Activated CD8-positive, alpha-beta T cell treated with anti-CD3 and anti-CD28 coated beads, Interleukin-2, amount 10 ng/mL, durations not matched to agents 7 days and 5 days (primary cell): ENCODE measurements at regions not wholly inside any gene's neighbourhood (a gene's known extent, or its start where the extent isn't known, plus 50 kb on each side); places are given as distances from the start of the nearest gene placed in this dataset.

Experiments used
- ATAC-seq: fragments of 150-1000 bp; cut with Tn5 transposase; one replicate; pipeline ENCODE4 v1.10.0; 2021; ENCODE audit warnings: moderate library complexity
- CTCF ChIA-PET: fragments of 350-600 bp; sonication (Branson Sonifier 250); formaldehyde crosslinking; loops from one replicate; lab custom pipeline; 2021; ENCODE audit warnings: antibody characterized with exemption; lab: Charles Lee
- POLR2A ChIA-PET: fragments of 350-600 bp; sonication (Branson Sonifier 250); formaldehyde crosslinking; loops from one replicate; lab custom pipeline; 2021; ENCODE audit warnings: antibody characterized with exemption; lab: Charles Lee
- DNase-seq: peaks from one replicate; pipeline ENCODE4 v3.0.0-alpha.2; 2020
- H3K27ac Mint-ChIP-seq: one replicate; pipeline ENCODE4 v1.8.0; 2021; ENCODE audit warnings: mild to moderate bottlenecking, mixed read lengths
- H3K27me3 Mint-ChIP-seq: one replicate; pipeline ENCODE4 v1.8.0; 2021; ENCODE audit warnings: low read depth, mixed read lengths
- H3K36me3 Mint-ChIP-seq: one replicate; pipeline ENCODE4 v1.8.0; 2021; ENCODE audit warnings: low read depth, mixed read lengths
- H3K4me1 Mint-ChIP-seq: one replicate; pipeline ENCODE4 v1.8.0; 2021; ENCODE audit warnings: low read depth, mixed read lengths
- H3K4me3 Mint-ChIP-seq: one replicate; pipeline ENCODE4 v1.8.0; 2021; ENCODE audit warnings: mild to moderate bottlenecking, mixed read lengths
- H3K9me3 Mint-ChIP-seq: one replicate; pipeline ENCODE4 v1.8.0; 2022; ENCODE audit warnings: mixed read lengths; ENCODE audit not compliant: insufficient read depth

DNA sequence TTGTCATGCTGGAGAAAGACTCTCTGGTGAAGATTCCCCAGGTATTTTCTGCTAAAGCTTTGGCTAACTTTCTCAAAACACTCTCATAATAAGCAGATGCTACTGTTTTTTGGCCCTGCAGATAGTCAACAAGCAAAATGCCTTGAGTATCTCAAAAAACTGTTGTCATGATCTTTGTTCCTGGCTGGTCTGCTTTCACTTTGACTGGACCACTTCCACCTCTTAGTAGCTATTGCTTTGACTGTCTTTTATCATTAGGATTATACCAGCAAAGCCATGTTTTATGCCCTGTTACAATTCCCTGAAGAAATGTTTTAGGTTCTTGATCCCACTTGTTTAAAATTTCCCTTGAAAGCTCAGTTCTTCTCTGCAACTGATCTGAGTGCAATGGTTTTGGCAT, 231.5 kb downstream of the SLC7A11 start:
- no peak overlapping the region for H3K27ac Mint-ChIP-seq
- no peaks in the 10 kb centered on the region for H3K36me3 Mint-ChIP-seq
- DNase-seq: no peak
- no peaks in the 10 kb centered on the region for H3K9me3 Mint-ChIP-seq
- H3K4me1 Mint-ChIP-seq: no peaks in the 10 kb centered on the region
- no peaks in the 10 kb centered on the region for H3K27me3 Mint-ChIP-seq
- ChIA-PET CTCF (no interaction called here), POLR2A (no interaction called here)
- no peak for ATAC-seq
- H3K4me3 Mint-ChIP-seq: no peak overlapping the region

DNA sequence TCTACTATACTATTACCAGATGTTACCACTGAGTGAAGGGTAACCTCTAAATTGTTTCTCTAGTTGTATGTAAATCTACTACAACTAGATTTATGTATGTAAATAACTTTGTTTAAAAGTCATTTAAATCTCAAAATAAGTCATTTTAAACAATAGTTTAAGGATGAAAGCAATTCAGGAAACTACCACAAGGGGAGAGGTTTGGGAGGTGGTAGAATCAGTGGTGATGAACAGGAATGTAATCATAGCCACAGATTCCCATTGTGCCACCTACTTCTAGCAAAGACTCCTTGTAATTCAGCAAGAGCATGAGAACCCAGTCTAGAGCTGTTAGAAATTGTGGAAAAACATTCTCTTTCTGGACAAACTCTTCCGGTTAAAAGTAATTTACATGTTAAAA, 234.6 kb downstream of the SLC7A11 start:
- H3K27ac Mint-ChIP-seq: no peak overlapping the region
- no peak for DNase-seq
- no peaks in the 10 kb centered on the region for H3K4me1 Mint-ChIP-seq
- H3K27me3 Mint-ChIP-seq: no peaks in the 10 kb centered on the region
- no peak overlapping the region for H3K4me3 Mint-ChIP-seq
- no peaks in the 10 kb centered on the region for H3K36me3 Mint-ChIP-seq
- no peak for ATAC-seq
- no peaks in the 10 kb centered on the region for H3K9me3 Mint-ChIP-seq
- CTCF ChIA-PET: no interaction called here
- POLR2A ChIA-PET: no interaction called here

DNA sequence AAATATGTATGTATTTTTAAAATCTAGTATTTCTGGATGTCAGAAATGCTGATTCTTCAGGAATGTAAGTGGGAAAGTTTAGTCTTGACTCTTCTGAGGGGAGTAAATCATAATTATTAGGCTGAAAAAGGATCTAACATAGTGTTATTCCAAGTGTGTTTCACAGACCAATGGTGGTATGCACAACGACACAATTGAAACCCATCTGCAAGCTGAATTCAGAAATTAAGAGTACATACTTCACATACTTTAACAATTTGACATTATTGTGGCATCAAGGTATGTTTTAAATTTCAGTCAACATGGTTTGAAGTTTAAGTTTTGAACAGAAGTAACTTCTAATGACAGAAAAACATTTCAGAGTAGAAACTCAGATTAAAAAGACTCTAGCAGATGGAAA, 236.7 kb downstream of the SLC7A11 start:
- Mint-ChIP-seq H3K4me1 (no peaks in the 10 kb centered on the region), H3K4me3 (no peak overlapping the region), H3K27ac (no peak overlapping the region), H3K9me3 (no peaks in the 10 kb centered on the region), H3K27me3 (no peaks in the 10 kb centered on the region), H3K36me3 (no peaks in the 10 kb centered on the region)
- POLR2A ChIA-PET: no interaction called here
- no peak for ATAC-seq
- DNase-seq: no peak
- CTCF ChIA-PET: no interaction called here

DNA sequence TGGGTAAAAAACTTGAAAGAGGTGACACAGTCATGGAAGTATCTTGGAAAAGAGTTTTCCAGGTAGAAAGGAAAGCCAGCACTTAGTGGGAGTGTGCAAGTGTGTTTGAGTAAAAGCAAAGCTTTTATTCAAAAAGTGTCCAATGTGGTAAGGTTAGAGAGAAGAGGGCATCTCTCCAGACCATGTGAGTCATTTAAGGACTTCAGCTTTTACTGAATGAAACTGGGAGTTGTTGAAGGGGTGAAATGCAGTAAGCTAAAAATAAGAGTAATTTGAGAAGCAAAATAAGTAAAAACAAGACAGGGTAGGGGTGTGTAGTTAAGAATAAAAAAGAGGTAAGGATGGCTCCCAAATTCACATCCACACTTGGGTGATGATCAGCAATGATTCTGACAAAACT, 238.9 kb downstream of the SLC7A11 start:
- Mint-ChIP-seq H3K27ac (no peak overlapping the region), H3K9me3 (no peaks in the 10 kb centered on the region), H3K36me3 (no peaks in the 10 kb centered on the region), H3K4me3 (no peak overlapping the region), H3K4me1 (no peaks in the 10 kb centered on the region), H3K27me3 (no peaks in the 10 kb centered on the region)
- DNase-seq (no peak), ATAC-seq (no peak)
- CTCF ChIA-PET: no interaction called here
- POLR2A ChIA-PET: no interaction called here

DNA sequence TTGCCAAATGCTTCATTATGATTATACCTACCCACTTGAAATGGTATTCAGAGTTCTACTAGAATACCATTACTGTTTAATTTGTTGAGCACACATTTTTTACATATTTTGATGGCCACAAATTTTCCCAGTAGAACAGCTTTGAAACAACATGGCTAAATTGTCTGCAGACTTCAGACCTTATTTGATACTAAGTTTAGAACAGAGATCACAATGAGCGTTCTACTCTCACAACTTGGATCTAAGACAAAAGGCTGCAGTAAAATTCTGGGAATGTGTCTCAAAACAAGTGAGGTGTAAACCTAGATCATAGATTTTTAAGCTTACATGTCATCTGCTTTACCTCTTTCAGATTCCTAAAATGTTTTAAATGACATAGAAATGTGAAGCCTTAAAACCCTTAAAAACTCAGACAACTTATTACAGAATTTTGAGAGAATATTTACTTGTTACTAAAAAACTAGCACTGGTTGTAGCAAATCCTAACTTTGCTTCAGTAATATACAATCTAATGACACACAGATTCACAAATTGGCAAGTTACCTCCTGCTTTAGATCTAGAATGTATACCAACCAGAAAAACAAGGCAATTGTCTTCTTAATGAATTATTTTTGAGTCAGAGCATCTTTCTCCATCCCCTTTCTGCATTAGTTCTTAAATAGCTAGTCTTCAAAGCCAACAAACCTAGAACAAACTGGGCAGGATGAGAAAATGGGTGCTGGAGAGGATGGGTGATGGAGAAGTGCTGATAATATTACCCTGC, 243.3 kb downstream of the SLC7A11 start:
- ATAC-seq (no peak), DNase-seq (no peak)
- Mint-ChIP-seq H3K4me3 (no peak overlapping the region), H3K4me1 (no peaks in the 10 kb centered on the region), H3K27me3 (no peaks in the 10 kb centered on the region), H3K27ac (no peak overlapping the region), H3K9me3 (no peaks in the 10 kb centered on the region), H3K36me3 (no peaks in the 10 kb centered on the region)
- ChIA-PET POLR2A (no interaction called here), CTCF (no interaction called here)

DNA sequence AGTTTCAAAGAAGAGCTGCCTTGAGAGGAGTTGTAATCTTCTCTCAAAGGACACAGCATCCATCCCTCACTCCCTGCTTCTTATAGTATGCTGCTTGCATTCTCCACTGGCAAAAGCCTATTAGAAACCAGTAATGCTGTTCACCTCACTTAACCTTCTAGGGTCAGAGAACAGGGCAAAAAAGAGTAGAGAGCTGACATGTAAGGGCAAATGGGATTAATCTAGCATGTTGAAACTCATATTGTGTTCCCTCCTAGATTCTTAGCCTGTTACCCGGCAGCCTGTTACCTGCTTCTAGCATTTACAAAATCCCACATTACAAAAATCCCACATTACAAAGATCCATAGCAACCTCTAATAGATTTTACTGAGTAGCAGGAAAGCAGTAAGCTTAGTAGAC, 244.7 kb downstream of the SLC7A11 start:
- no peaks in the 10 kb centered on the region for H3K9me3 Mint-ChIP-seq
- no peak for ATAC-seq
- H3K4me3 Mint-ChIP-seq: no peak overlapping the region
- no peaks in the 10 kb centered on the region for H3K27me3 Mint-ChIP-seq
- CTCF ChIA-PET: no interaction called here
- H3K4me1 Mint-ChIP-seq: no peaks in the 10 kb centered on the region
- DNase-seq: no peak
- no peak overlapping the region for H3K27ac Mint-ChIP-seq
- H3K36me3 Mint-ChIP-seq: no peaks in the 10 kb centered on the region
- POLR2A ChIA-PET: no interaction called here

DNA sequence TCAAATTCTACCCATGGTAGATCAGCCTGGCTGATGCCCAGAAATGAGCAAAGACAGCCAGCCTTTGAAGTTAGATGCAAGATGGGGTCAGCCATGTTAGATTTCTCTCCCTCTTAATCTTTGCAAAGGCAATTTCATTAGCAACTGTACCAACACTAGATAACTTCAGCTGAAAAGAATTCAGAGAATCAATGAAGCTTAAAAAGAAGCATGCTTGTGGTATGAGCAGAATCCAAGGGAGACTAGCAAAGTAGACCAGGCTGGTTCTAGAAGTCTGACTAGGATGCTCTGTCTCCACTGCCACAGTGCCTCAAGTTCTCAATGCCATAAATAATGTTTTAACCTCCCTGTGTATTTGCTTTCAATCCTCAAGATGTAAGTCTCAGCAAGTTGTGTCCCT, 247.3 kb downstream of the SLC7A11 start:
- H3K4me3 Mint-ChIP-seq: no peak overlapping the region
- H3K27ac Mint-ChIP-seq: no peak overlapping the region
- no peaks in the 10 kb centered on the region for H3K9me3 Mint-ChIP-seq
- no peak for ATAC-seq
- H3K27me3 Mint-ChIP-seq: no peaks in the 10 kb centered on the region
- no peaks in the 10 kb centered on the region for H3K36me3 Mint-ChIP-seq
- ChIA-PET CTCF (no interaction called here), POLR2A (no interaction called here)
- H3K4me1 Mint-ChIP-seq: no peaks in the 10 kb centered on the region
- DNase-seq: no peak

DNA sequence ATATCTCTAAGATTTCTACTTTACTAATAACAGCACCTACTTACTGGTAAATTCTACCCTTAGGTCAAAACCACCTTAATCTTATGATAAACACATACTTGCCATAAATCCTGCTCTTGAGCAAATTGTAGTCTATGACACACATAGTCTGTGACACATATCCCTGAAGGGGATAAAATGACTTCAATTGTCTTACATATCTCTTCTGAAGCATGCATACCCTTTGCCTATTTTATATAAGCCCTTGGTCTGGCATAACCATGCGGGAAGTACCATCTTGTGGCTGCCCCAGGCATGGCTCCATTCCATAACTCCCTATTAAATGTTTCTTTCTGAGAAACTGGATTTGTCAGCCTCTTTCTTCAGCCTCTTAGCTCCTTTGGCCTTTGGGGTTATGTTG, 248.9 kb downstream of the SLC7A11 start:
- H3K4me3 Mint-ChIP-seq: no peak overlapping the region
- ChIA-PET CTCF (no interaction called here), POLR2A (no interaction called here)
- H3K27ac Mint-ChIP-seq: no peak overlapping the region
- H3K36me3 Mint-ChIP-seq: no peaks in the 10 kb centered on the region
- H3K4me1 Mint-ChIP-seq: no peaks in the 10 kb centered on the region
- no peaks in the 10 kb centered on the region for H3K27me3 Mint-ChIP-seq
- H3K9me3 Mint-ChIP-seq: no peaks in the 10 kb centered on the region
- ATAC-seq: no peak
- no peak for DNase-seq

DNA sequence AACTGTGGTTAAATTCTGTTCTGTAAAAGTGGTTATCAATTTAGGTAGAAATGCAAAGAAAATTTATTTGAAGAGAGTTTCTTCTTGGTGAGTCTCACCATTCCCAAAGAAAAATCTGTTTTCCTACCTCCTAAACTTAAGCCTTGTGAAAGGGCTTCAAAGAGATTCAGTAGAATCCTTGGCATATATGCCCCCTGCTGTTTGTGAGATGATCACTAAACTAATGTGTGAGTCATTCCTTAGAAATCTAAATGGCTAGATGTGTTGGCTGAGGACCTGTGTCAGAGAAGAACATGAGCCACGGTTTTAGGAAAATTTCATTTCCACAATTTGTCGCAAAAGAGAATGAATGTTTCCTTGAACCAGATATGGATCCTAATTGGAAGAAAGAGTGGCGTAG, 260.9 kb downstream of the SLC7A11 start:
- no peak overlapping the region for H3K4me3 Mint-ChIP-seq
- CTCF ChIA-PET: no interaction called here
- no peaks in the 10 kb centered on the region for H3K36me3 Mint-ChIP-seq
- DNase-seq (no peak), ATAC-seq (no peak)
- no peaks in the 10 kb centered on the region for H3K4me1 Mint-ChIP-seq
- no peaks in the 10 kb centered on the region for H3K9me3 Mint-ChIP-seq
- no peak overlapping the region for H3K27ac Mint-ChIP-seq
- H3K27me3 Mint-ChIP-seq: no peaks in the 10 kb centered on the region
- POLR2A ChIA-PET: no interaction called here

DNA sequence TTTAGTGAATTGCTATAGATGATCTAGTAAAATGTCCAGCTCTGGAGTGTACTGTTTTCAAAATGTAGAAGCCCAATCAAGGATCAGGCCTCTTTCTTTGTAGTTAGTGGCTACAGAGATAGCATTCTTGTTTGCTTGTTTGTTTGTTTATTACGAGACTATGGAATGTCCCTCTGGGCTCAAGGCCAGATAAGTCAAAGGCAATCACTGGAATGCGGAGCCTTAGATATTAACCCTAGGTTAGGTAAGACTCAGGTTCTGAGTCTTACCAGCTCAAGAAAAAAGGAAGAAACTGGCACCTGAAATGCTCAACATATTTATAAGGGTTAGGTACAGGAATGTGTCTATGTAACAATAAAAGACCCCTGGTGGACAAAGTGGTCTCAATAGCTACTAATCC, 261.5 kb downstream of the SLC7A11 start:
- ChIA-PET CTCF (no interaction called here), POLR2A (no interaction called here)
- Mint-ChIP-seq H3K9me3 (no peaks in the 10 kb centered on the region), H3K4me1 (no peaks in the 10 kb centered on the region), H3K27ac (no peak overlapping the region), H3K36me3 (no peaks in the 10 kb centered on the region), H3K27me3 (no peaks in the 10 kb centered on the region), H3K4me3 (no peak overlapping the region)
- ATAC-seq (no peak), DNase-seq (no peak)

DNA sequence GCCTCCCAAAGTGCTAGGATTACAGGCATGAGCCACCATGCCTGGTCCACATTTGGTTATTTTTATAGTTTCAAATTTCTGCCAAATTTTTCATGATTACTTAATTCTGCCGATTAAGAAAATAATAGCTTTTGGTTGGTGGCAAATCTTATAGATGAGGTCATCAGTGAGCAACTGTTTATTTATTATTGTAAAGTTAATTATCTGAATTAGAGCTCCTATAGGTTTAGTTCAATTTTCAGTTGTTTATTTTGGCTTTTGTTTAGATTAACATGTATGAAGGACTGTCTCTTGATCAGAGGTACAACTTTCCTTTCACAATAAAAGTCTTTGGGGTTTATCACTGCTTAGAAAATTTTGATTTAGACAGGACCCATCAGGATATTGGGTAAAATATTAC, 262.2 kb downstream of the SLC7A11 start:
- H3K27me3 Mint-ChIP-seq: no peaks in the 10 kb centered on the region
- no peaks in the 10 kb centered on the region for H3K9me3 Mint-ChIP-seq
- ChIA-PET POLR2A (no interaction called here), CTCF (no interaction called here)
- H3K4me3 Mint-ChIP-seq: no peak overlapping the region
- no peak for DNase-seq
- no peaks in the 10 kb centered on the region for H3K4me1 Mint-ChIP-seq
- no peak overlapping the region for H3K27ac Mint-ChIP-seq
- no peaks in the 10 kb centered on the region for H3K36me3 Mint-ChIP-seq
- ATAC-seq: no peak

DNA sequence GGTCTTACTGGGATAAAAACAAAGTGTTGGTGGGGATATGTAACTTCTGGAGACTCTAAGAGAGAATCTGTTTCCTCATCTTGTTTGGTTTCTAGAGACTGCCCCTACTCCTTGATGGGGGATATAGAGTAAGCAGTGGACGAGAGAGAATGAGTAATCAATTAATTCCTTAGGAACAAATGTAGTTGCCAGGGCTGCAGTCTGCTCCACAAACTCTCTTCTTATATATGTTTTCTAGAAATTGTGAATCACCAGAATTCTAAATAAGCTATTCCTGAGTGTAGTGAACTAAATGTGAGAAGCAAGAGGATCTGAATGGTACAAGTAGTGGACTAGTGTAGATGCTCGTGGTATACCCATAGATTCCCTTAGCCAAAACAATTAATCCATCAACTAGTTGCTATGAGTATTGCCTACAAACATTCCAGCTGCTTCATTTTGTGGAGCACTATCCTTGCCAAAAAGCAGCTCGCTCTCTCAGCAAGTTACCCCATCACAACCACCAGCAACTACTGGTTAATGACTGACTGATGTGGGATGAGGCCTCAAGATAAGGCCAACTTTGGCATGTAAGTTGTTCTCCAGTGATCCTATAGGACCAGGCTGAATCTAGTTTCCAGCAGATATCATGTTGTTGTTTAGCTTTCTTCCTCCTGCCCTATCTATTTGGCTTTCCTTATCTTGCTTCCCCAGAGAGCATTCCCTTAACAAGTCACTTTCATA, 273.0 kb downstream of the SLC7A11 start:
- Mint-ChIP-seq H3K27ac (no peak overlapping the region), H3K36me3 (no peaks in the 10 kb centered on the region), H3K9me3 (no peaks in the 10 kb centered on the region), H3K4me3 (no peak overlapping the region), H3K27me3 (no peaks in the 10 kb centered on the region), H3K4me1 (no peaks in the 10 kb centered on the region)
- no peak for DNase-seq
- POLR2A ChIA-PET: no interaction called here
- no peak for ATAC-seq
- CTCF ChIA-PET: no interaction called here
